ENCODE measurements at regions not wholly inside any gene's neighbourhood (a gene's known extent, or its start where the extent isn't known, plus 50 kb on each side); places are given as distances from the start of the nearest gene placed in this dataset.

DNA sequence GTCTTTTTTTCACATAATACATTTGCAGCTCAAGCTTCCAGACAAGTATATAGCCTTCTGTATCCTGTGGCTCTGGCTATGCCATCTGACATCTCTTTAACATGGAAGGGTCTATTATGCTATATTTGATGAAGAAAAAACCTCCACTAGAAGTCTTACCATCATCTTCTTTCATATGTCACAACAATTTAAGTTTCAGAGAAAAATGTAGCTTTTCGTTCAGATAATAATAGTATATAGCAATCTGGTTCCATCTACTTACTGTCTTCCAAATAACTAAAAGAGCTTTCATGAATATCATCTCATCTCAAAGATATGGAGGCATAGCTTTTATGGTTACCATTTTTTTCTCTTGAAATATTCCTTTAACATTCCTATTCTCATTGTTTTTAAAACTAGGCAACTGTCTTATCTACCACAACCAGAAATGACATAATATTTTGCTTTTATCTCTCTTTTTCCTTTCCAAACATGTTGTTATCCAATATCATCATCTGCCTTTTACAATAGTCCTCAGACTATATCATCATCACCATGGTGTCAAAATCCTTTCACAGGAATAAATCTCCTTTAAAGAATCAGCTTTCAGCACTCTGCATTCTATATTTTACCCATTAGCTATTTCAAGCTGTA lies 1005.1 kb downstream of the PDHA2 start:
- no peak for TF ChIP-seq POLR2A (IDR thresholded peaks at IDR 0.05)
- TF ChIP-seq, protein P1, sequence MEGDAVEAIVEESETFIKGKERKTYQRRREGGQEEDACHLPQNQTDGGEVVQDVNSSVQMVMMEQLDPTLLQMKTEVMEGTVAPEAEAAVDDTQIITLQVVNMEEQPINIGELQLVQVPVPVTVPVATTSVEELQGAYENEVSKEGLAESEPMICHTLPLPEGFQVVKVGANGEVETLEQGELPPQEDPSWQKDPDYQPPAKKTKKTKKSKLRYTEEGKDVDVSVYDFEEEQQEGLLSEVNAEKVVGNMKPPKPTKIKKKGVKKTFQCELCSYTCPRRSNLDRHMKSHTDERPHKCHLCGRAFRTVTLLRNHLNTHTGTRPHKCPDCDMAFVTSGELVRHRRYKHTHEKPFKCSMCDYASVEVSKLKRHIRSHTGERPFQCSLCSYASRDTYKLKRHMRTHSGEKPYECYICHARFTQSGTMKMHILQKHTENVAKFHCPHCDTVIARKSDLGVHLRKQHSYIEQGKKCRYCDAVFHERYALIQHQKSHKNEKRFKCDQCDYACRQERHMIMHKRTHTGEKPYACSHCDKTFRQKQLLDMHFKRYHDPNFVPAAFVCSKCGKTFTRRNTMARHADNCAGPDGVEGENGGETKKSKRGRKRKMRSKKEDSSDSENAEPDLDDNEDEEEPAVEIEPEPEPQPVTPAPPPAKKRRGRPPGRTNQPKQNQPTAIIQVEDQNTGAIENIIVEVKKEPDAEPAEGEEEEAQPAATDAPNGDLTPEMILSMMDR (IDR thresholded peaks at IDR 0.05 in 4 of 5, conservative IDR thresholded peaks at IDR 0.05 in 1 of 5): no peak
- in situ Hi-C loops (cut with MboI; ENCODE audit: low sequenced_read_pairs in 4 of 4) (no loop called here), intact Hi-C loops (cut with DNase I; ENCODE audit: low total_unique reads) (no loop called here)
- H3K27ac ChIP-seq: no peak overlapping the region
- H3K9me3 ChIP-seq: no peaks in the 10 kb centered on the region
- DNase-seq (no peak), ATAC-seq (no peak)
- H3K27me3 ChIP-seq: no peaks in the 10 kb centered on the region
- H3K4me1 ChIP-seq: no peaks in the 10 kb centered on the region
- no peaks in the 10 kb centered on the region for H3K36me3 ChIP-seq
- H3K4me3 ChIP-seq: no peak overlapping the region

DNA sequence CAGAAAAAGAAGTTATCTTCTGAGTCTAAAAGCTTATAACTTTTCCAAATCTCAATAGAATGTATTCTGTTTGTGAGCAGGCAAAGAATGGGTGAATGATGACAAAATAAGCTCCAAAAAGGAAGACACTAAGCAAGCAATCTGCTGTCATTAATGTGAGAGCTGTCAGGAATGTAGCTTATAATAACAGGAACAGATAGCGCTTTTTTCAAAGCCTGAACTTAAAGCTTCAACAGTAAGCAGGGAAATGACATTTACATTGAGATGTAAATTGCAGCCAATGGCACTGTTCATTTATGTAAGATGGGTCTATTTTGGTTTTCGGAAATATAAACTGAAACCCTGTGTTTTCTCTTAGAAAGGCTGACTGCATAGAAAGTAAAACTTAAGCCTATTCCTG lies 1005.9 kb downstream of the PDHA2 start:
- in situ Hi-C loops (cut with MboI; ENCODE audit: low sequenced_read_pairs in 4 of 4): no loop called here
- Histone ChIP-seq H3K27me3 (no peaks in the 10 kb centered on the region), H3K4me1 (no peaks in the 10 kb centered on the region), H3K4me3 (no peak overlapping the region), H3K27ac (no peak overlapping the region), H3K9me3 (no peaks in the 10 kb centered on the region), H3K36me3 (no peaks in the 10 kb centered on the region)
- intact Hi-C loops (cut with DNase I; ENCODE audit: low total_unique reads): no loop called here
- ATAC-seq: no peak
- TF ChIP-seq, protein P1 (IDR thresholded peaks at IDR 0.05 in 4 of 5, conservative IDR thresholded peaks at IDR 0.05 in 1 of 5): no peak
- TF ChIP-seq POLR2A (IDR thresholded peaks at IDR 0.05): no peak
- DNase-seq: no peak

DNA sequence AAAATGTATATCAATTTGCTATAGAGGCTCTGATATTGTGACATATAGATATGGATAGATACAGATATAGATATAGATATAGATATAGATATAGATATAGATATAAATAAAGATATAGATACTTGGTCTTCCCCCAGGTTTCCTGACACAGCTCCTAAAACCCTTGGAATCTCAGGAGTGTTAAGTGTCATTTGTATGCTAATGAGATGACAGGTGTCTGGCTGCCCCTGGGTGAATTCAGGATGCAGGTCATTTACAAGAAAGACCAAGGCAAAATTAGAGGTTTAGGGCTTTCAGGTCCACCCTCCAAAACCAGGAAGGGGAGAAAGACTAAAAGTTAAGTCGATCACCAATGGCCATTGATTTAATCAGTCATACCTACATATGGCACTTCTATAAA lies 1034.8 kb downstream of the PDHA2 start:
- ATAC-seq (no peak), DNase-seq (no peak)
- in situ Hi-C loops (cut with MboI; ENCODE audit: low sequenced_read_pairs in 4 of 4): no loop called here
- no peak for TF ChIP-seq POLR2A (IDR thresholded peaks at IDR 0.05)
- TF ChIP-seq, protein P1 (IDR thresholded peaks at IDR 0.05 in 4 of 5, conservative IDR thresholded peaks at IDR 0.05 in 1 of 5): no peak
- no peak overlapping the region for H3K4me3 ChIP-seq
- no peaks in the 10 kb centered on the region for H3K27me3 ChIP-seq
- H3K4me1 ChIP-seq: no peaks in the 10 kb centered on the region
- intact Hi-C loops (cut with DNase I; ENCODE audit: low total_unique reads): no loop called here
- H3K27ac ChIP-seq: no peak overlapping the region
- no peaks in the 10 kb centered on the region for H3K9me3 ChIP-seq
- H3K36me3 ChIP-seq: no peaks in the 10 kb centered on the region

DNA sequence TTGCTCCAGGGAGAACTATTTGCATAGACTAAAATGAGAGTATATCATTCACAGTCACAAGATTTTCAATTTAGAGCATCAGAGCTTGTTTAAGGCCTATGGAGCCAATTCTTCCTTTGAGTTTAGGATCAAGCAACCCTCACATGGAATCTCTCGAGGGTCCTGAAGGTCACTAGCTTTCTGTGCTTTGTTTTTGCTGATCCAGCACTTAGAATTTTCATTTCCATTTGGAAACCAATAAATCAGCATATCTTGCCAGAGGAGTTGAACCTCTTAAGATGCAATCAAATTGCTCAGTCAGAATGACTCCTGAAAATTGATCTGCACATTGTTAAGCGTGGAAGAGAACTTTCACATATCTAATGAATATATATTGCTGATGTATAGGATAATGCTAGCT lies 1039.6 kb downstream of the PDHA2 start:
- Histone ChIP-seq H3K4me1 (no peaks in the 10 kb centered on the region), H3K9me3 (no peaks in the 10 kb centered on the region), H3K4me3 (no peak overlapping the region), H3K36me3 (no peaks in the 10 kb centered on the region), H3K27ac (no peak overlapping the region), H3K27me3 (no peaks in the 10 kb centered on the region)
- in situ Hi-C loops (cut with MboI; ENCODE audit: low sequenced_read_pairs in 4 of 4): no loop called here
- intact Hi-C loops (cut with DNase I; ENCODE audit: low total_unique reads): no loop called here
- TF ChIP-seq POLR2A (IDR thresholded peaks at IDR 0.05): no peak
- TF ChIP-seq, protein P1 (IDR thresholded peaks at IDR 0.05 in 4 of 5, conservative IDR thresholded peaks at IDR 0.05 in 1 of 5): no peak
- ATAC-seq (no peak), DNase-seq (no peak)

DNA sequence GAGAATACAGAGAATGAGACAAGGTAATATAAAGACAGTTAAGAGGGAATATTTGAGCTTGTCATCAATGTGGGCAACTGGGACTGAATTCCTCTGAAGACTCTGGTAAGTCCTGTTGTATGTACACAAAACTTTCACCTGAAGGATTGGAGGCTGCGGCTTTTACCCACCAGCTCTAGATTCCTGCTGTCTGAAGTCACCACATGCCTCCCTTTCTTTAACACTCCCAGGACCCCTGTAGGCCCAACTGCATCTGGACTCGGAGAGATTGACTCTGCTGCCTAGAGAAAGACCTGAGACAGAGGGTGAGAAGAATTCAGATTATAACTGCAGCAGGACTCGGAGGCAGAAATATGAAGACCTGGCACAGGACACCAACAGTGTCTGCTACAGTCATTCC lies 1048.0 kb downstream of the PDHA2 start:
- intact Hi-C loops (cut with DNase I; ENCODE audit: low total_unique reads): no loop called here
- H3K27ac ChIP-seq: no peak overlapping the region

More for the DNA sequence above, 1048.0 kb downstream of the PDHA2 start:
- no peaks in the 10 kb centered on the region for H3K27me3 ChIP-seq
- in situ Hi-C loops (cut with MboI; ENCODE audit: low sequenced_read_pairs in 4 of 4): no loop called here
- no peak overlapping the region for H3K4me3 ChIP-seq
- H3K4me1 ChIP-seq: no peaks in the 10 kb centered on the region
- no peaks in the 10 kb centered on the region for H3K36me3 ChIP-seq
- DNase-seq: no peak
- TF ChIP-seq, protein P1 (IDR thresholded peaks at IDR 0.05 in 4 of 5, conservative IDR thresholded peaks at IDR 0.05 in 1 of 5): no peak
- TF ChIP-seq POLR2A (IDR thresholded peaks at IDR 0.05): no peak
- H3K9me3 ChIP-seq: no peaks in the 10 kb centered on the region
- no peak for ATAC-seq
